A673 (cell line): ENCODE measurements at regions not wholly inside any gene's neighbourhood (a gene's known extent, or its start where the extent isn't known, plus 50 kb on each side); places are given as distances from the start of the nearest gene placed in this dataset.

Source experiments
- CTCF ChIP-seq: fragments of 300-800, 200-600 bp; sonication (generic); conservative IDR thresholded peaks from 2 replicates; pipeline ENCODE4 v1.5.1; 2017; ENCODE audit warnings: low read depth, mild to moderate bottlenecking, antibody characterized with exemption, low read length, moderate library complexity, mixed read lengths
- EZH2 ChIP-seq: fragments of 200-600 bp; sonication (generic); IDR thresholded peaks from 2 replicates; pipeline ENCODE4 v1.6.1; 2017; ENCODE audit warnings: borderline replicate concordance, low read depth, mild to moderate bottlenecking, mixed read lengths, antibody characterized with exemption, low read length; ENCODE audit not compliant: poor library complexity, severe bottlenecking

- TF ChIP-seq CTCF (no peak), EZH2 (no peak)
Observed at GRCh38 chr5:81901586-81901985, 70.2 kb upstream of the ATG10 start.
